Adrenal gland (tissue), 9 donors: ENCODE measurements at regions not wholly inside any gene's neighbourhood (a gene's known extent, or its start where the extent isn't known, plus 50 kb on each side); places are given as distances from the start of the nearest gene placed in this dataset.

Experiments
- DNase-seq, 7 donors: peaks; one replicate each; pipeline ENCODE4 v3.0.0-alpha.2; 2019 to 2020
- H3K27ac ChIP-seq, 5 donors: fragments of 200-600 bp; sonication (generic) in 4 of 5; 1 replicate in 3 of 5; 2 replicates in 2 of 5; pipeline versions ENCODE4 v1.5.1 to v1.8.0; 2016 to 2020; ENCODE audit warnings: mild to moderate bottlenecking in 1 of 5
- H3K27me3 ChIP-seq: fragments of 200-600 bp; 2 replicates; pipeline ENCODE4 v1.8.0; 2021
- H3K36me3 ChIP-seq, 2 donors: fragments of 200-600 bp; replicated peaks in 1 of 2; 1 replicate in 1 of 2; 2 replicates in 1 of 2; pipeline versions ENCODE4 v1.5.1 to v1.8.0; 2018 to 2022
- H3K4me1 ChIP-seq, 2 donors: fragments of 200-600 bp; replicated peaks in 1 of 2; 1 replicate in 1 of 2; 2 replicates in 1 of 2; pipeline versions ENCODE4 v1.5.1 to v1.8.0; 2018 to 2021
- H3K4me3 ChIP-seq, 4 donors: fragments of 200-600 bp; sonication (generic) in 3 of 4; one replicate each; pipeline ENCODE4 v1.5.1; 2016 to 2018
- H3K9me3 ChIP-seq, 3 donors: fragments of 200-600 bp; sonication (generic) in 1 of 3; replicated peaks in 1 of 3; 1 replicate in 2 of 3; 2 replicates in 1 of 3; pipeline versions ENCODE4 v1.5.1 to v1.8.0; 2016 to 2021
- CTCF ChIP-seq, 6 experiments: fragments of 450-650 bp in 4 of 6; fragments of 200-600 bp in 2 of 6; sonication (generic) in 1 of 6; IDR thresholded peaks; 1 replicate in 5 of 6; 2 replicates in 1 of 6; pipeline versions ENCODE4 v1.5.1 to v1.8.0; 2016 to 2021; ENCODE audit warnings: antibody characterized with exemption in 6 of 6, mild to moderate bottlenecking in 2 of 6, moderate library complexity in 1 of 6
- POLR2A ChIP-seq, 2 donors: fragments of 450-650 bp; IDR thresholded peaks; one replicate each; pipeline ENCODE4 v1.6.1; 2017; ENCODE audit warnings: antibody characterized with exemption in 2 of 2, mild to moderate bottlenecking in 2 of 2, moderate library complexity in 1 of 2
- WGBS, 4 donors: extraction: QIAGEN DNeasy Blood & Tissue Kit in 2 of 4; methylation state at CpG; one replicate each; pipeline versions ENCODE4 v1.1.5 to v1.1.7; 2013 to 2017; 5-methylcytosine and 5-hydroxymethylcytosine counted together
- intact Hi-C, 2 donors: fragments of 100-400 bp; cut with DNase I; formaldehyde crosslinking; loops; one replicate each; pipeline versions ENCODE4 v1.14.1 to v1.15.0; 2022 to 2023
- donor health status: healthy with polysubstance abuse.
- donor health status: Bipolar disorder and iron deficiency.
- donor health status: DM: yes; HTN: yes; CAD: no.
- donor health status: DM: no; HTN: no; CAD: no.
- donor health status: DM: no; HTN: no; CAD: no.

- intact Hi-C loops: no loop called here
- DNase-seq: no peak
- Histone ChIP-seq H3K27ac (no peak overlapping the region), H3K36me3 (no peaks in the 10 kb centered on the region), H3K4me3 (no peak overlapping the region), H3K27me3 (no peaks in the 10 kb centered on the region), H3K9me3 (no peaks in the 10 kb centered on the region), H3K4me1 (no peaks in the 10 kb centered on the region)
- WGBS, 4 donors: 49 to 59% (median 50%) methylated on average over 18 of the region's 18 CpGs
- no peak for TF ChIP-seq CTCF (IDR thresholded peaks at IDR 0.05)
- TF ChIP-seq POLR2A (IDR thresholded peaks at IDR 0.05): no peak
Observed at GRCh38 chr2:236912326-236913120, 173.2 kb upstream of the COPS8 start.

- Histone ChIP-seq H3K9me3 (no peaks in the 10 kb centered on the region), H3K4me3 (no peak overlapping the region), H3K27me3 (no peaks in the 10 kb centered on the region), H3K27ac (no peak overlapping the region), H3K36me3 (no peaks in the 10 kb centered on the region), H3K4me1 (no peaks in the 10 kb centered on the region)
- 78 to 83% (median 82%) methylated on average over 2 of the region's 2 CpGs for WGBS, 4 donors
- intact Hi-C loops: no loop called here
- DNase-seq: no peak
- TF ChIP-seq POLR2A (IDR thresholded peaks at IDR 0.05): no peak
- TF ChIP-seq CTCF (IDR thresholded peaks at IDR 0.05): no peak
Observed at GRCh38 chr2:236915186-236915585, 170.5 kb upstream of the COPS8 start.

GRCh38 chr2:236915726-236916125, 170.0 kb upstream of the COPS8 start:
- no peak for DNase-seq
- no peak overlapping the region for H3K27ac ChIP-seq
- H3K4me1 ChIP-seq: no peaks in the 10 kb centered on the region
- intact Hi-C loops: no loop called here
- no peaks in the 10 kb centered on the region for H3K36me3 ChIP-seq
- no peaks in the 10 kb centered on the region for H3K9me3 ChIP-seq
- no peaks in the 10 kb centered on the region for H3K27me3 ChIP-seq
- WGBS, 4 donors: 74 to 85% (median 80%) methylated on average over 8 of the region's 8 CpGs
- H3K4me3 ChIP-seq: no peak overlapping the region
- TF ChIP-seq CTCF (IDR thresholded peaks at IDR 0.05) (no peak), POLR2A (IDR thresholded peaks at IDR 0.05) (no peak)

- DNase-seq: no peak
- Histone ChIP-seq H3K9me3 (no peaks in the 10 kb centered on the region), H3K4me3 (no peak overlapping the region), H3K4me1 (no peaks in the 10 kb centered on the region), H3K27me3 (no peaks in the 10 kb centered on the region), H3K27ac (no peak overlapping the region), H3K36me3 (no peaks in the 10 kb centered on the region)
- 76 to 91% (median 77%) methylated on average over 3 of the region's 3 CpGs for WGBS, 4 donors
- intact Hi-C loops: no loop called here
- TF ChIP-seq POLR2A (IDR thresholded peaks at IDR 0.05) (no peak), CTCF (IDR thresholded peaks at IDR 0.05) (no peak)
Observed at GRCh38 chr2:236916181-236916580, 169.5 kb upstream of the COPS8 start.
